ENCODE measurements at regions not wholly inside any gene's neighbourhood (a gene's known extent, or its start where the extent isn't known, plus 50 kb on each side); places are given as distances from the start of the nearest gene placed in this dataset.

DNA sequence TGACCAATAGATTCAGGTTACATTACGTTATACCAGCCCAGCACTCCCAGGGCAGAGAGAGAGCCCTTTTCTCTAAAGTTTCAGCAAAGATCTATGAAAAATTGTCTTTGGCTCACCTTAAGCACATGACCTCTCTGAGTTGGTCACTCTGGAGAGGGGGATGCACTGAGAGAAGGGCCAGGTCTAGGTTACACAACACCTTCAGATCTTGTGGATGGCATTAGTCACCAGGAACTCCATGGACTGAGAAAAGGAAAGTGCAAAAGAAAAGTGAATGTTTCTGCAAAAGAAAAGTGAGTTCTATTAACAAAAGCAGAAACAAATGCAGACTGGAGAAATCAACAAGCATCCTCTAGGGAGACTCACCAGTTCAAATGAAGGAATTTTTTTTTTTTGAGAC lies 253.3 kb upstream of the SALL1 start:
- BruUV-seq (replicated peaks), result no TSS peak
- 71% methylated on average over 1 of the region's 1 CpG for WGBS (ENCODE audit: low lambda C conversion rate)
- TF ChIP-seq KDM3A (CRISPR knock-in tag; IDR thresholded peaks at IDR 0.05; ENCODE audit: low read depth), result no peak
- peak; percentile 28; the same call in 1 of the 2 replicates for TF ChIP-seq CEBPB (IDR thresholded peaks at IDR 0.05; ENCODE audit: borderline replicate concordance, low read depth, low read length)
- CTCF ChIA-PET (ENCODE audit: low intra/inter-chr PET ratio, low total read pairs), result no interaction called here
- Histone ChIP-seq H3K9me3 (ENCODE audit: low read length) (peaks cover 20% of the 10 kb centered on the region), H3K4me1 (ENCODE audit: insufficient read depth, low read length) (peaks cover 39% of the 10 kb centered on the region), H3K27me3 (ENCODE audit: control insufficient read depth in 1 of 2, insufficient read depth in 2 of 2, low read length in 2 of 2) (no peaks in the 10 kb centered on the region), H2AFZ (ENCODE audit: low read length) (no peak overlapping the region), H3K4me3 (replicated peaks in 1 of 3; ENCODE audit: insufficient read depth in 1 of 3, low read depth in 2 of 3, low read length in 3 of 3) (no peak overlapping the region), H3K4me2 (ENCODE audit: low read depth, low read length) (no peak overlapping the region), H3K9ac (ENCODE audit: insufficient read depth, low read depth, low read length) (no peak overlapping the region), H4K20me1 (ENCODE audit: insufficient read depth, low read length) (no peaks in the 10 kb centered on the region), H3K36me3 (replicated peaks in 1 of 2; ENCODE audit: control insufficient read depth in 1 of 2, insufficient read depth in 2 of 2, low read length in 2 of 2) (no peaks in the 10 kb centered on the region), H3K27ac (ENCODE audit: extremely low read length, insufficient read depth, low read length) (no peak overlapping the region), H3K79me2 (ENCODE audit: insufficient read depth, low read length) (no peaks in the 10 kb centered on the region)
- FAIRE-seq, result no peak
- intact Hi-C loops (cut with micrococcal nuclease; ENCODE audit: unreplicated experiment), result no loop called here
- POLR2A ChIA-PET, result no interaction called here
- ATAC-seq, result no peak
- DNase-seq (ENCODE audit: low spot score), result no peak
- in situ Hi-C loops (cut with HindIII; ENCODE audit: extremely low pct_ligation_motif_present, low pct_unique_long_range_greater_than_20kb), result no loop called here

DNA sequence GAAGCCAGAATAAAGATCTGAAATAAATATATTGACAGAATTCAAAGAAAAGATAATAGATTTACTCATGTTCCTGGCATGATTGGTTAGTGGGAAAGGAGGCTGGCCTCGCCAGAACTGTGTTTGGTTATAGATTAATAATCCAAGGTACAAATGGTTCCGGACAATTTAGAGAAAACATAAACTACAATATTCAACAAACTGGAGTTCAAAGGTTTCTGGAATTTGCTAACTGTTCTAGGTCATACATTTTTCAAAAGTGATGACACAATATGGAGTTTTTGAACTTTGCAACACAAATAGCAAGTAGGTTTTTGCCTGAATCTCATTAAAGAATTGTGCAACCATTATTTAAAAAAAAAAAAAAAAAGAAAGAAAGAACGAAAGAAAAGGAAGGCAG lies 251.7 kb upstream of the SALL1 start:
- Histone ChIP-seq H3K36me3 (replicated peaks in 1 of 2; ENCODE audit: control insufficient read depth in 1 of 2, insufficient read depth in 2 of 2, low read length in 2 of 2) (no peaks in the 10 kb centered on the region), H3K4me1 (ENCODE audit: insufficient read depth, low read length) (peaks cover 28% of the 10 kb centered on the region), H3K4me3 (replicated peaks in 1 of 3; ENCODE audit: insufficient read depth in 1 of 3, low read depth in 2 of 3, low read length in 3 of 3) (no peak overlapping the region), H3K9me3 (ENCODE audit: low read length) (peaks cover 20% of the 10 kb centered on the region), H3K27ac (ENCODE audit: extremely low read length, insufficient read depth, low read length) (peak overlapping the region; percentile 19), H3K9ac (ENCODE audit: insufficient read depth, low read depth, low read length) (no peak overlapping the region), H3K4me2 (ENCODE audit: low read depth, low read length) (no peak overlapping the region), H3K27me3 (ENCODE audit: control insufficient read depth in 1 of 2, insufficient read depth in 2 of 2, low read length in 2 of 2) (no peaks in the 10 kb centered on the region), H3K79me2 (ENCODE audit: insufficient read depth, low read length) (no peaks in the 10 kb centered on the region), H4K20me1 (ENCODE audit: insufficient read depth, low read length) (no peaks in the 10 kb centered on the region), H2AFZ (ENCODE audit: low read length) (no peak overlapping the region)
- ChIA-PET CTCF (ENCODE audit: low intra/inter-chr PET ratio, low total read pairs) (no interaction called here), POLR2A (no interaction called here)
- intact Hi-C loops (cut with micrococcal nuclease; ENCODE audit: unreplicated experiment) (no loop called here), in situ Hi-C loops (cut with HindIII; ENCODE audit: extremely low pct_ligation_motif_present, low pct_unique_long_range_greater_than_20kb) (no loop called here)
- WGBS (ENCODE audit: low lambda C conversion rate), result under 1% methylated on average over 3 of the region's 3 CpGs
- ATAC-seq (peak; percentile 86), FAIRE-seq (peak; percentile 46), DNase-seq (ENCODE audit: low spot score) (peak; percentile 75)
- no TSS peak for BruUV-seq (replicated peaks)
- TF ChIP-seq TEAD3 (CRISPR knock-in tag; optimal IDR thresholded peaks at IDR 0.05; ENCODE audit: borderline replicate concordance), result peak; percentile 38
- TF ChIP-seq, protein P1, sequence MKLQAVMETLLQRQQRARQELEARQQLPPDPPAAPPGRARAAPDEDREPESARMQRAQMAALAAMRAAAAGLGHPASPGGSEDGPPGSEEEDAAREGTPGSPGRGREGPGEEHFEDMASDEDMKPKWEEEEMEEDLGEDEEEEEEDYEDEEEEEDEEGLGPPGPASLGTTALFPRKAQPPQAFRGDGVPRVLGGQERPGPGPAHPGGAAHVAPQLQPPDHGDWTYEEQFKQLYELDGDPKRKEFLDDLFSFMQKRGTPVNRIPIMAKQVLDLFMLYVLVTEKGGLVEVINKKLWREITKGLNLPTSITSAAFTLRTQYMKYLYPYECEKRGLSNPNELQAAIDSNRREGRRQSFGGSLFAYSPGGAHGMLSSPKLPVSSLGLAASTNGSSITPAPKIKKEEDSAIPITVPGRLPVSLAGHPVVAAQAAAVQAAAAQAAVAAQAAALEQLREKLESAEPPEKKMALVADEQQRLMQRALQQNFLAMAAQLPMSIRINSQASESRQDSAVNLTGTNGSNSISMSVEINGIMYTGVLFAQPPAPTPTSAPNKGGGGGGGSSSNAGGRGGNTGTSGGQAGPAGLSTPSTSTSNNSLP (IDR thresholded peaks at IDR 0.05; ENCODE audit: low read depth, low read length), result peak; percentile 90
- TF ChIP-seq GATAD2A (CRISPR knock-in tag; IDR thresholded peaks at IDR 0.05), result peak; percentile 75
- TF ChIP-seq, protein P2, sequence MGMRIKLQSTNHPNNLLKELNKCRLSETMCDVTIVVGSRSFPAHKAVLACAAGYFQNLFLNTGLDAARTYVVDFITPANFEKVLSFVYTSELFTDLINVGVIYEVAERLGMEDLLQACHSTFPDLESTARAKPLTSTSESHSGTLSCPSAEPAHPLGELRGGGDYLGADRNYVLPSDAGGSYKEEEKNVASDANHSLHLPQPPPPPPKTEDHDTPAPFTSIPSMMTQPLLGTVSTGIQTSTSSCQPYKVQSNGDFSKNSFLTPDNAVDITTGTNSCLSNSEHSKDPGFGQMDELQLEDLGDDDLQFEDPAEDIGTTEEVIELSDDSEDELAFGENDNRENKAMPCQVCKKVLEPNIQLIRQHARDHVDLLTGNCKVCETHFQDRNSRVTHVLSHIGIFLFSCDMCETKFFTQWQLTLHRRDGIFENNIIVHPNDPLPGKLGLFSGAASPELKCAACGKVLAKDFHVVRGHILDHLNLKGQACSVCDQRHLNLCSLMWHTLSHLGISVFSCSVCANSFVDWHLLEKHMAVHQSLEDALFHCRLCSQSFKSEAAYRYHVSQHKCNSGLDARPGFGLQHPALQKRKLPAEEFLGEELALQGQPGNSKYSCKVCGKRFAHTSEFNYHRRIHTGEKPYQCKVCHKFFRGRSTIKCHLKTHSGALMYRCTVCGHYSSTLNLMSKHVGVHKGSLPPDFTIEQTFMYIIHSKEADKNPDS (CRISPR knock-in tag; IDR thresholded peaks at IDR 0.05), result no peak
- peak; percentile 38; the same call in 1 of the 2 replicates for TF ChIP-seq SAP130 (CRISPR knock-in tag; IDR thresholded peaks at IDR 0.05; ENCODE audit: low read depth)
- peak; percentile 50; the same call in 1 of the 2 replicates for TF ChIP-seq ATF7 (IDR thresholded peaks at IDR 0.05)
- no peak for TF ChIP-seq ATF7 (CRISPR knock-in tag; IDR thresholded peaks at IDR 0.05)
- 0 out of 4 replicates have a peak, but pooled peaks of 1 of the 2 experiments have one; percentile 23 for TF ChIP-seq NR2F1 (CRISPR knock-in tag; IDR thresholded peaks at IDR 0.05)
- TF ChIP-seq, protein P3, sequence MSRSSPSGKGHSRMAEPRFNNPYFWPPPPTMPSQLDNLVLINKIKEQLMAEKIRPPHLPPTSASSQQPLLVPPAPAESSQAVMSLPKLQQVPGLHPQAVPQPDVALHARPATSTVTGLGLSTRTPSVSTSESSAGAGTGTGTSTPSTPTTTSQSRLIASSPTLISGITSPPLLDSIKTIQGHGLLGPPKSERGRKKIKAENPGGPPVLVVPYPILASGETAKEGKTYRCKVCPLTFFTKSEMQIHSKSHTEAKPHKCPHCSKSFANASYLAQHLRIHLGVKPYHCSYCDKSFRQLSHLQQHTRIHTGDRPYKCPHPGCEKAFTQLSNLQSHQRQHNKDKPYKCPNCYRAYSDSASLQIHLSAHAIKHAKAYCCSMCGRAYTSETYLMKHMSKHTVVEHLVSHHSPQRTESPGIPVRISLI (CRISPR knock-in tag; IDR thresholded peaks at IDR 0.05; ENCODE audit: borderline replicate concordance), result peak; percentile 80; the same call in 1 of the 2 replicates
- TF ChIP-seq SOX13 (IDR thresholded peaks at IDR 0.05), result no peak
- TF ChIP-seq SOX13 (CRISPR knock-in tag; conservative IDR thresholded peaks at IDR 0.05 in 1 of 2, IDR thresholded peaks at IDR 0.05 in 1 of 2), result peak in 1 of 2 experiments; percentile 76; a peak in 2 of 4 replicates
- TF ChIP-seq FOSL1 (CRISPR knock-in tag; IDR thresholded peaks at IDR 0.05; ENCODE audit: borderline replicate concordance), result no peak
